ENCODE measurements at regions not wholly inside any gene's neighbourhood (a gene's known extent, or its start where the extent isn't known, plus 50 kb on each side); places are given as distances from the start of the nearest gene placed in this dataset.
"Not testable (repeated sequence)": the region's sequence is repeated elsewhere in the genome, so short reads cannot be mapped to it uniquely, and the experiment has no call there.

DNA sequence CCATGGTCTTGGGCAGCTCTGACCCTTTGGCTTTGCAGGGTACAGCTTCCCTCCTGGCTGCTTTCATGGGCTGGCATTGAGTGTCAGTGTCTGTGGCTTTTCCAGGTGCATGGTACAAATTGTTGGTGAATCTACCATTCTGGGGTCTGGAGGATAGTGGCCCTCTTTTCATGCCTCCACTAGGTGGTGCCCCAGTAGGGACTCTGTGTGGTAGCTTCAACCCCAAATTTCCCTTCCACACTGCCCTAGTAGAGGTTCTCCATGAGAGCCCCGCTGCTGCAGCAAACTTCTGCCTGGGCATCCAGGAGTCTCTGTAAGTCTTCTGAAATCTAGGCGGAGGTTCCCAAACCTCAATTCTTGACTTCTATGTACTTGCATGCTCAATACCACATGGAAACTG, 494.5 kb upstream of the LRRC7 start:
- Mint-ChIP-seq H3K27ac (no peak overlapping the region), H3K36me3 (ENCODE audit: low read depth) (no peaks in the 10 kb centered on the region), H3K27me3 (no peaks in the 10 kb centered on the region), H3K4me3 (no peak overlapping the region), H3K4me1 (no peaks in the 10 kb centered on the region), H3K9me3 (peaks cover 7% of the 10 kb centered on the region)
- no peak for DNase-seq
- ChIA-PET CTCF (no interaction called here), POLR2A (no interaction called here)

DNA sequence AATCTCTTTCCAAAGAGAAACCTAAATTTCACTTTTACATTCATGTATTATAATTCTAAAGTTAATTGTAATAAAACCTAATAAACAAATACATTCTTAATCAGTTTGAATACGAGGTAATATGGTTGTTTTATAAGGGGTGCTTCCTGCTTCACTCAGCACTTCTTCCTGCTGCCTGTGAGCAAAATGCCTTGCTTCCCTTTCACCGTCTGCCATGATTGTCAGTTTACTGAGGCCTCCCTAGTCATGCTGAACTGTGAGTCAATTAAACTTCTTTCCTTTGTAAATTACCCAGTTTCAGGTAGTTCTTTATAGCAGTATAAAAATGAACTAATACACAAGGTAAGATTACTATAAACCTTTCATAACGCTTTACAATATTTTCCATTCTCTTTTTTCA, 491.1 kb upstream of the LRRC7 start:
- CTCF ChIA-PET: no interaction called here
- Mint-ChIP-seq H3K27me3 (no peaks in the 10 kb centered on the region), H3K4me3 (no peak overlapping the region), H3K36me3 (ENCODE audit: low read depth) (no peaks in the 10 kb centered on the region), H3K4me1 (no peaks in the 10 kb centered on the region), H3K27ac (no peak overlapping the region), H3K9me3 (peaks cover 4% of the 10 kb centered on the region)
- POLR2A ChIA-PET: no interaction called here
- no peak for DNase-seq

DNA sequence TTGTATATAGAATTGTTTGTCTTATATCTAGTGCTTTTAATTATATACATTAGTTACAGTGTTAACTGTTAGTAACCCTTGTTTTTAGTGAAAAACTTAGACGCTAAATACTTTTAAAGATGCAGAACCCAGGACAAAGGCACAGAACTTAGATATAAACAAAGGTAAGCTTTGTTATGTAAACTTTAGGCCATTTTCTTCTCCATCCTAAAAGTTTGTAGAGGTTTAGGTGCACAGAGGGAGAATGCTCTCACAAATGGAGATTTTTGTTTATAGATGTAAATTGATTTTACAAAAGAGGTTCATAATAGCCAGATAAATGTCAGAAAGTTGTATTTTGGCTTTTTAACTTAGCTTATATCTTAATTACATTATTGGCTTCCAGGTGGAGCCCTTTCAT, 490.5 kb upstream of the LRRC7 start:
- Mint-ChIP-seq H3K27ac (no peak overlapping the region), H3K36me3 (ENCODE audit: low read depth) (no peaks in the 10 kb centered on the region), H3K4me1 (no peaks in the 10 kb centered on the region), H3K4me3 (no peak overlapping the region), H3K9me3 (peaks cover 2% of the 10 kb centered on the region), H3K27me3 (no peaks in the 10 kb centered on the region)
- no peak for DNase-seq
- ChIA-PET CTCF (no interaction called here), POLR2A (no interaction called here)

DNA sequence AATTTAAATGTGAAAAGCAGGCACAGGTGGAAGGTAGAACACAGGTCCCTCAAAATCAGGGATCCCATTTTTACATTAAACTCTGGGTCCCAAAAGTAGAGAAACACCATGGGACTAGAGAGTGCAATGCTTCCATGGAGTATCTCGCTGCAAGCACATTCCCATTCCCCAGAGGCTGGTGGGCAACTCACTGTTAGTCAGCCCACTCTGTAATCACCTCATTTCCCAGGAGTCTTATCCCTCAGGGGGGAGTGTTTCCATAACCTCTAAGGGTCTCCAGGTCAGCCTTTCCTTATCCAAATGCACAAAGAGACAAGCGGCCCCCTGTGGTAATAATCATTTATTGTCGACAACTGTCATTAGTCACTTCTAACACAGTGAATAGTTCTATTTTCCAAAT, 490.1 kb upstream of the LRRC7 start:
- no peak for DNase-seq
- ChIA-PET CTCF (no interaction called here), POLR2A (no interaction called here)
- Mint-ChIP-seq H3K27ac (no peak overlapping the region), H3K4me1 (no peaks in the 10 kb centered on the region), H3K36me3 (ENCODE audit: low read depth) (no peaks in the 10 kb centered on the region), H3K27me3 (no peaks in the 10 kb centered on the region), H3K9me3 (no peaks in the 10 kb centered on the region), H3K4me3 (no peak overlapping the region)

DNA sequence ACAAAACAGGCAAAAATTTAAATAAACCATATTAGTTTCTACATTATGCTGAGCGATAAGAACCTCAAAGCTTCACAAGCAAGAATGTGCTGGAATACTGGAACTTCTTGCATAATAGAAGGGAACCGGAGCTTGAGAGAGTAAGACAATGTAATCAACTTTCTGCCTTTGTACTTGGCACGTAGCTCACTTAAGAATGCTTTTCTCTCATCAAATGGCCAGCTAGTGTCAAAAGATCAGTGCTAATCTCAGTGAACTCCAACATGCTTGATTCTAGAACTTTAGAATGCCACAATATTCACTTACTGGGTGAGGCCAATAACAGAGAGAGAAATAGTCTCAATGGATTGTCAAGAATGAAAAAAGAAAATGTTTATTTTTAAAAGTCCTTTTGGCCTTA, 486.1 kb upstream of the LRRC7 start:
- ChIA-PET POLR2A (no interaction called here), CTCF (no interaction called here)
- Mint-ChIP-seq H3K27me3 (no peaks in the 10 kb centered on the region), H3K36me3 (ENCODE audit: low read depth) (no peaks in the 10 kb centered on the region), H3K4me3 (no peak overlapping the region), H3K4me1 (no peaks in the 10 kb centered on the region), H3K9me3 (no peaks in the 10 kb centered on the region), H3K27ac (no peak overlapping the region)
- no peak for DNase-seq

DNA sequence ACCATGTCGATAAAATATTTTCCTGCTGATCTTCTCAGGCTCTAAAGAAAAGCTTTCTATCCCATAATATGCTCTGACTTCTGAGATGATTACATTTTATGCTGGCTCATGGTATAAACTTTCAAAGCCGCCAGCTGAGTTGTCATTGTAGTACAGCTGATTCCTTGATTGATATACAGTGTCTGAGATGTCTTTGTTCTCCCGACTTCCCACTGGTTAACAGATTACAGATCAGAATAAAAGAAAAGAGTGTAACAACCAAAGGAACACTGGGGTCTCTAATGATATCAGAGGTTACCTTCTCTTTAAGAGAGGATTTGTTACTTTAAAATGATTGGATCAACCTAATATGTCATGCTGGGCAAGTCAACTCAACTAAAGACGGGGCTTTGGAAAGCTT, 485.4 kb upstream of the LRRC7 start:
- DNase-seq: no peak
- no peaks in the 10 kb centered on the region for H3K9me3 Mint-ChIP-seq
- H3K4me1 Mint-ChIP-seq: no peaks in the 10 kb centered on the region
- ChIA-PET POLR2A (no interaction called here), CTCF (no interaction called here)
- no peaks in the 10 kb centered on the region for H3K36me3 Mint-ChIP-seq (ENCODE audit: low read depth)
- no peak overlapping the region for H3K4me3 Mint-ChIP-seq
- no peak overlapping the region for H3K27ac Mint-ChIP-seq
- H3K27me3 Mint-ChIP-seq: no peaks in the 10 kb centered on the region

DNA sequence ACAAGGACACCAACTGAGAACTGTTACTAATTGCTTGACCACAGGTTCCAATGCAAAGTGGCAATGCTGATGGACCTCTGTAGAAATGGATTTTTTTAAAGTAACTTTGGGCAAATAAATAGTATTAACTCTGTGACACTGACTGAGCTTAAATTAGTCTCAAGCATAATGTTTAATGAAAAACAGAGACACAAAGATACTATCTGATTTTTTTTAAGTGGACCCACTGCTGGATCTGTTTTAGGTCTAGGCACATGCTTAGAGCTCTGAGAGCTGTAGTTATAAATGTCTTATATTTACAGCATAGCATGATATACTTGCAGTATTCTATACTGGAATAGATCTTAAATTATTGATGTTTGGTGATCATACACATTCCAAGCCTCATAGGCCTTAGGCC, 481.6 kb upstream of the LRRC7 start:
- POLR2A ChIA-PET: no interaction called here

DNA sequence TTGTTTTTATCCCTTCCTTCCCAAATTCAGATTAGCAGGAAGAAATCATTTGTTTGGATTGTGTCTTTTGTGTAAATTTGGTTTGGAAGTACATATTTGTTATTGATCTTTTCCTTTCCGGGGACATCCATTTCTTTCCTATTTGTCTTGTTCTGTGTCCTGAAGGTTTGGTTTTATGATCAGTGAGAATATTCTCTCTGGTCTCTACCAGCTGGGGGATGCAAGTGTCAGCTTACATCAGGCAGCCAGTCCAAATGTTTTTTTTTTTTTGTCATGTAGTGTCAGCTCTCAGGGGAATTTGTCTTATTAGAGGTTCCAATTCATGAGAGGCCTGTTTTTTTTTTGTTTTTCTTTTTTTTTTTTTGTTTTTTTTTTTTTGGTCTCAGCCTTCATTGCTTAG, 479.2 kb upstream of the LRRC7 start:
- no peaks in the 10 kb centered on the region for H3K4me1 Mint-ChIP-seq
- H3K36me3 Mint-ChIP-seq (ENCODE audit: low read depth): no peaks in the 10 kb centered on the region
- ChIA-PET POLR2A (no interaction called here), CTCF (interaction anchor here (0.7 kb wide), 1 partner anchor 337 kb away, joined by 4 read pairs; no protein-coding TSS in a partner anchor)
- no peak overlapping the region for H3K4me3 Mint-ChIP-seq
- H3K9me3 Mint-ChIP-seq: peaks cover 5% of the 10 kb centered on the region
- no peaks in the 10 kb centered on the region for H3K27me3 Mint-ChIP-seq
- no peak overlapping the region for H3K27ac Mint-ChIP-seq
- DNase-seq: no peak

More for the DNA sequence above, 481.6 kb upstream of the LRRC7 start:
- Mint-ChIP-seq H3K4me1 (no peaks in the 10 kb centered on the region), H3K9me3 (peaks cover 5% of the 10 kb centered on the region), H3K36me3 (ENCODE audit: low read depth) (no peaks in the 10 kb centered on the region), H3K27me3 (no peaks in the 10 kb centered on the region), H3K4me3 (no peak overlapping the region), H3K27ac (no peak overlapping the region)
- CTCF ChIA-PET: no interaction called here
- DNase-seq: no peak

DNA sequence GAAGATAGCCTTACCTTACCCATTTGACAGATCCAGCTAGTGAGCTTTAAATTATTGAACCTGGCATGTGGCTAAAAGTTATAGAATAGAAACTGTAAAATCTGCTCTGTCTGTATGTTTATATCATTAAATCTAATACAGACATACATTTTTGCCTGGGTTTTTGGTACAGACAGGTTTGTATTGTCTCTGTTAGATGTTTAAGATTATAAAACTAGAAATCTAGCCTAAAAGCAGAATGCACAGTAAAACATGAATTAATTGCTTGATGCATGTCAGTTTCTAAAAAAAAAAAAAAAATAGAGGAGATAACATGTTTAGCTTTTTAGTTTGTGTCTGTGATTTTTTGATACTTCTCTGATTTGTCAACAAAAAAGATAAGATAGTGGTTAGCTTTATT, 477.6 kb upstream of the LRRC7 start:
- H3K36me3 Mint-ChIP-seq (ENCODE audit: low read depth): no peaks in the 10 kb centered on the region
- no peak for DNase-seq
- ChIA-PET POLR2A (no interaction called here), CTCF (interaction anchor here (0.8 kb wide), 1 partner anchor 807 kb away, joined by 3 read pairs; no protein-coding TSS in a partner anchor)
- H3K27ac Mint-ChIP-seq: no peak overlapping the region
- H3K9me3 Mint-ChIP-seq: peaks cover 5% of the 10 kb centered on the region
- no peaks in the 10 kb centered on the region for H3K4me1 Mint-ChIP-seq
- H3K4me3 Mint-ChIP-seq: no peak overlapping the region
- no peaks in the 10 kb centered on the region for H3K27me3 Mint-ChIP-seq

DNA sequence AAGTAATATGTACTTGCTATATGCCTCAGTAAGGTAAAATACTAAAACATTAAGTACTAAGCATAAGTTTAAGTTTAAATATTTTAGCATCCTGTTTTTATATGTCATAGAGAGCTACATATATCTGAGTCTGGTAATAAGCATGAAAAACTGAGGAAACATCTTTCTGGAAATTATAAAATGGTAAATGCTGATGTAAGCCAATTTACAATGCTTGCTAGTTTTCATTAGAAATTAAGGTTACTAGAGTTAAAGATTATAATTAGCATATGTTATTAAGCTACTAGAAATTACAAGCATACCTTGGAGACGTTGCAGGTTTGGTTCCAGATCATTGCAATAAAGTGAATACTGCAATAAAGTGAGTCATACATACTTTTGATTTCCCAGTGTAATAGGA, 477.0 kb upstream of the LRRC7 start:
- no peak for DNase-seq
- Mint-ChIP-seq H3K27ac (no peak overlapping the region), H3K27me3 (no peaks in the 10 kb centered on the region), H3K9me3 (peaks cover 5% of the 10 kb centered on the region), H3K4me3 (no peak overlapping the region), H3K4me1 (no peaks in the 10 kb centered on the region), H3K36me3 (ENCODE audit: low read depth) (no peaks in the 10 kb centered on the region)
- CTCF ChIA-PET: no interaction called here
- POLR2A ChIA-PET: no interaction called here

DNA sequence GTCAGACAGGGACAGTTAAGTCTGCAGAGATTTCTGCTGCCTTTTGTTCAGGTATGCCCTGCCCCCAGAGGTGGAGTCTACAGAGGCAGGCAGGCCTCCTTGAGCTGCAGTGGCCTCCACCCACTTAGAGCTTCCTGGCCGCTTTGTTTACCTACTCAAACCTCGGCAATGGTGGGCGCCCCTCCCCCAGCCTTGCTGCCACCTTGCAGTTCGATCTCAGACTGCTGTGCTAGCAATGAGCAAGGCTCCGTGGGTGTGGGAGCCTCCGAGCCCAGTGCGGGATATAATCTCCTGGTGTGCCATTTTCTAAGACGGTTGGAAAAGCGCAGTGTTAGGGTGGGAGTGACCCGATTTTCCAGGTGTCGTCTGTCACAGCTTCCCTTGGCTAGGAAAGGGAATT, 465.7 kb upstream of the LRRC7 start:
- POLR2A ChIA-PET; H3K27me3 Mint-ChIP-seq; CTCF ChIA-PET; H3K9me3 Mint-ChIP-seq; H3K4me3 Mint-ChIP-seq; H3K27ac Mint-ChIP-seq; DNase-seq; H3K4me1 Mint-ChIP-seq; H3K36me3 Mint-ChIP-seq (ENCODE audit: low read depth): not testable (repeated sequence)

DNA sequence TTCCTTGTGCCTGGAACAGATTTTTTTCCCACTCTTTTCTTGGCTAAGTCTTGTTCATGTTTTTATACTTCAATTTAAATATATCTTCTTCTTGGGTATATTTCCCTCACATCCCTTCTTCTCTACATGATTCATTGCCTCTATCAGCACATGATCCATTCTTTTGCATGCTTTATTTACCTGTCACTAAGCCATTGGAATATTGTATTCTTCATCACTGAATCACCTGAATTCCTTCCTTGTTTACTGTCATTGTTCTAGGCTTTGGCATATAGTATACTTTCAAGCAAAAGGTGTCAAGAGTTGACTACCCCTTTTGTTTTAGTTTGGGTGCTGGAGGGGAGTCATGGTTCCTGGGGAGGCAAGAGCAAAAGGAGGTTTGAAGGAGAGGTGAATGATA, 464.5 kb upstream of the LRRC7 start:
- DNase-seq: no peak
- POLR2A ChIA-PET: no interaction called here
- H3K9me3 Mint-ChIP-seq: peaks cover 8% of the 10 kb centered on the region
- H3K27ac Mint-ChIP-seq: no peak overlapping the region
- CTCF ChIA-PET: no interaction called here
- no peak overlapping the region for H3K4me3 Mint-ChIP-seq
- H3K36me3 Mint-ChIP-seq (ENCODE audit: low read depth): no peaks in the 10 kb centered on the region
- no peaks in the 10 kb centered on the region for H3K4me1 Mint-ChIP-seq
- H3K27me3 Mint-ChIP-seq: no peaks in the 10 kb centered on the region

DNA sequence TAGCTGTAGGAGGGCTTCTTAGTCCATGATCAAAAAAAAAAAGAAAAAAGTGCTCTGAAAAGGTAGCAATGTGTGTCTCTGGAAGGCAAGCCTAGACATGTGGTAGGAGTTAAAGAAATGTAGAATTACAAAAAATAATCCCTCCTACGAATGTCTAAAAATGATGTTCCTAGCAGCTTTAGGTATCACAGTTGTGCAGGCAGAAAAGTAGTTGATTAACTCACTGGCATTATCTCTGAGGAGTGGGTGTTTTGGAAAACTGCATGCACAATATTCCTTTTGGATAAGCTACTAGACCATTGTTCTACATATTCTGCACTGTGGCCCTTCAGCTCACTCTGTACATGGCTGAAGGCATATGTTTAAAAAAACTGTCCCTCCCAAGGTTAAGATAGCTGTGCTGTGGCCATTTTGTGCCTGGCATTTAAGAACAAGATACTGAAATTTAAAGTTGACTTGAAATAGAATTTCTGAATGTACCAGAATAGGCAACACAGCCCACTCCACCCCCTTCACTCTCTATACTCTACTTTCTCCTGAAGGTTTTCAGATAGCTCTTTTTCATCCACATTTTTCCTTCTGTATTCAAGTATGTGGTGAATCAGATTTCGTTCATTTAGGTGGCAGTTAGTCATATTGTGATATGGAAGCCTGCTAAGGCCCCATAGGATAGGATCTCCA, 463.9 kb upstream of the LRRC7 start:
- Mint-ChIP-seq H3K27ac (no peak overlapping the region), H3K36me3 (ENCODE audit: low read depth) (no peaks in the 10 kb centered on the region), H3K4me1 (no peaks in the 10 kb centered on the region), H3K27me3 (no peaks in the 10 kb centered on the region), H3K4me3 (no peak overlapping the region), H3K9me3 (peaks cover 8% of the 10 kb centered on the region)
- ChIA-PET POLR2A (no interaction called here), CTCF (no interaction called here)
- DNase-seq: no peak

DNA sequence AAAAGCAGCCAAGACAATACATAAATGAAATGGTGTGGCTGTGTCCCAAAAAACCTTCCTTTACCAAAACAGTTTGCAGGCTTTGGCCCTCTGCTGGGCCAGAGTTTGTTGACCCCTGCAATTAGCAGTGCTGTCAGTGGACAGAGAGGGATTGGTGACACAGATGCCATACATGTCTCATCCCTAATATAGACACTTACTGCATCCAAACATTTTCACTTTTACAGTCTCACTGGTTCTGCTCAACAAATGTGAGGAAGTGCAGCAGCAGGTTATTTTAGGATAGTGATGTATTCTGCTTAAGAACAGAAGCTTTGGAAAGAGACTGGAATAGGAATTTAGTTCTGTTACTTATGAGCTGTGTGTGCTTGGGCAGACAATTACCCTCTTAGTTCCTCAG, 462.8 kb upstream of the LRRC7 start:
- ChIA-PET POLR2A (no interaction called here), CTCF (interaction anchor here (0.5 to 0.6 kb wide), 2 partner anchors 236 to 843 kb away, joined by 3 read pairs; no protein-coding TSS in a partner anchor)
- H3K4me1 Mint-ChIP-seq: no peaks in the 10 kb centered on the region
- H3K4me3 Mint-ChIP-seq: no peak overlapping the region
- no peaks in the 10 kb centered on the region for H3K27me3 Mint-ChIP-seq
- no peak overlapping the region for H3K27ac Mint-ChIP-seq
- H3K36me3 Mint-ChIP-seq (ENCODE audit: low read depth): no peaks in the 10 kb centered on the region
- DNase-seq: no peak
- peaks cover 8% of the 10 kb centered on the region for H3K9me3 Mint-ChIP-seq
